ENCODE measurements at regions not wholly inside any gene's neighbourhood (a gene's known extent, or its start where the extent isn't known, plus 50 kb on each side); places are given as distances from the start of the nearest gene placed in this dataset.

- H3K4me3 ChIP-seq (replicated peaks in 1 of 3; ENCODE audit: low read depth in 2 of 3, low read length in 3 of 3), result no peak overlapping the region
- no peaks in the 10 kb centered on the region for H3K4me1 ChIP-seq (ENCODE audit: control insufficient read depth in 1 of 2, insufficient read depth in 2 of 2, low read length in 2 of 2)
- Mint-ChIP-seq H3K4me3 (no peak overlapping the region), H3K27me3 (ENCODE audit: low read depth in 3 of 3) (peaks cover 0 to 4% (median 2%) of the 10 kb centered on the region in 3 donors), H3K36me3 (no peaks in the 10 kb centered on the region), H3K4me1 (peaks cover 4% of the 10 kb centered on the region), H3K9me3 (peaks cover 0 to 3% (median 0%) of the 10 kb centered on the region in 7 donors), H3K27ac (no peak overlapping the region)
- H3K9me3 ChIP-seq (replicated peaks in 1 of 2; ENCODE audit: control insufficient read depth in 1 of 2, insufficient read depth in 1 of 2, low read length in 2 of 2), result no peaks in the 10 kb centered on the region
- no peaks in the 10 kb centered on the region for H3K27me3 ChIP-seq (ENCODE audit: control insufficient read depth in 2 of 2, insufficient read depth in 2 of 2, low read length in 2 of 2)
- intact Hi-C loops (cut with micrococcal nuclease), result no loop called here
- H2AFZ ChIP-seq (ENCODE audit: insufficient read depth, low read depth, low read length, poor library complexity, severe bottlenecking), result no peak overlapping the region
- no peak overlapping the region for H3K9ac ChIP-seq (ENCODE audit: insufficient read depth, low read length, poor library complexity, severe bottlenecking)
- no peak overlapping the region for H3K4me2 ChIP-seq (replicated peaks; ENCODE audit: extremely low read depth, low read length, poor library complexity, severe bottlenecking)
- no peaks in the 10 kb centered on the region for H4K20me1 ChIP-seq (ENCODE audit: insufficient read depth, low read length)
- no CpG with 5 or more reads among the region's 10 CpGs for WGBS (ENCODE audit: insufficient coverage)
- H3K27ac ChIP-seq (ENCODE audit: low read depth in 1 of 2, low read length in 2 of 2), result no peak overlapping the region
- H3K36me3 ChIP-seq (replicated peaks in 1 of 2; ENCODE audit: control insufficient read depth in 1 of 2, insufficient read depth in 2 of 2, low read length in 2 of 2), result no peaks in the 10 kb centered on the region
- H3K79me2 ChIP-seq (ENCODE audit: insufficient read depth, low read length), result no peaks in the 10 kb centered on the region
- DNase-seq, result no peak
- no peak for TF ChIP-seq CTCF (IDR thresholded peaks at IDR 0.05)
Measured at GRCh38 chr4:183821076-183821853, 83.8 kb upstream of the STOX2 start.

- DNase-seq, result no peak
- Histone ChIP-seq H3K4me2 (replicated peaks; ENCODE audit: extremely low read depth, low read length, poor library complexity, severe bottlenecking) (no peak overlapping the region), H3K4me1 (ENCODE audit: control insufficient read depth in 1 of 2, insufficient read depth in 2 of 2, low read length in 2 of 2) (no peaks in the 10 kb centered on the region), H3K79me2 (ENCODE audit: insufficient read depth, low read length) (no peaks in the 10 kb centered on the region), H3K36me3 (replicated peaks in 1 of 2; ENCODE audit: control insufficient read depth in 1 of 2, insufficient read depth in 2 of 2, low read length in 2 of 2) (no peaks in the 10 kb centered on the region), H2AFZ (ENCODE audit: insufficient read depth, low read depth, low read length, poor library complexity, severe bottlenecking) (no peak overlapping the region), H3K4me3 (replicated peaks in 1 of 3; ENCODE audit: low read depth in 2 of 3, low read length in 3 of 3) (no peak overlapping the region), H3K27ac (ENCODE audit: low read depth in 1 of 2, low read length in 2 of 2) (no peak overlapping the region), H3K9ac (ENCODE audit: insufficient read depth, low read length, poor library complexity, severe bottlenecking) (no peak overlapping the region), H4K20me1 (ENCODE audit: insufficient read depth, low read length) (no peaks in the 10 kb centered on the region), H3K9me3 (replicated peaks in 1 of 2; ENCODE audit: control insufficient read depth in 1 of 2, insufficient read depth in 1 of 2, low read length in 2 of 2) (no peaks in the 10 kb centered on the region), H3K27me3 (ENCODE audit: control insufficient read depth in 2 of 2, insufficient read depth in 2 of 2, low read length in 2 of 2) (no peaks in the 10 kb centered on the region)
- Mint-ChIP-seq H3K27me3 (ENCODE audit: low read depth in 3 of 3) (peaks cover 0 to 2% (median 2%) of the 10 kb centered on the region in 3 donors), H3K4me3 (no peak overlapping the region), H3K9me3 (peaks cover 0 to 2% (median 0%) of the 10 kb centered on the region in 7 donors), H3K36me3 (no peaks in the 10 kb centered on the region), H3K4me1 (peaks cover 6% of the 10 kb centered on the region), H3K27ac (no peak overlapping the region)
- TF ChIP-seq CTCF (IDR thresholded peaks at IDR 0.05), result no peak
- 80% methylated on average over 7 of the region's 7 CpGs for WGBS (ENCODE audit: insufficient coverage)
- intact Hi-C loops (cut with micrococcal nuclease), result no loop called here
Measured at GRCh38 chr4:183823434-183823833, 81.7 kb upstream of the STOX2 start.
